HG03159 (cell line): ENCODE measurements at regions not wholly inside any gene's neighbourhood (a gene's known extent, or its start where the extent isn't known, plus 50 kb on each side); places are given as distances from the start of the nearest gene placed in this dataset.

Experiments
- ATAC-seq: cut with Tn5 transposase; IDR thresholded peaks from one replicate; pipeline ENCODE4 v1.9.1; 2021; ENCODE audit warnings: mild to moderate bottlenecking, moderate library complexity; ENCODE audit not compliant: unreplicated experiment

- no peak for ATAC-seq
Measured at GRCh38 chr10:129075927-129076326, 391.1 kb upstream of the MGMT start.

GRCh38 chr10:129078346-129078745 is 388.7 kb upstream of the MGMT start:
- no peak for ATAC-seq

- ATAC-seq, result no peak
Measured at GRCh38 chr10:129078746-129079145, 388.3 kb upstream of the MGMT start.

GRCh38 chr10:129079705-129080104 is 387.3 kb upstream of the MGMT start:
- ATAC-seq, result no peak

- no peak for ATAC-seq
Measured at GRCh38 chr10:129085811-129086210, 381.2 kb upstream of the MGMT start.

GRCh38 chr10:129089341-129089740 is 377.7 kb upstream of the MGMT start:
- ATAC-seq, result no peak

GRCh38 chr10:129090165-129090564 is 376.9 kb upstream of the MGMT start:
- no peak for ATAC-seq

GRCh38 chr10:129090618-129091366 is 376.2 kb upstream of the MGMT start:
- no peak for ATAC-seq

- no peak for ATAC-seq
Measured at GRCh38 chr10:129093641-129094040, 373.4 kb upstream of the MGMT start.

GRCh38 chr10:129094233-129094632 is 372.8 kb upstream of the MGMT start:
- ATAC-seq, result no peak

GRCh38 chr10:129094861-129095260 is 372.2 kb upstream of the MGMT start:
- ATAC-seq, result no peak

GRCh38 chr10:129095680-129096064 is 371.4 kb upstream of the MGMT start:
- ATAC-seq, result no peak

- ATAC-seq, result no peak
Measured at GRCh38 chr10:129096065-129096984, 370.7 kb upstream of the MGMT start.

- no peak for ATAC-seq
Measured at GRCh38 chr10:129097776-129098330, 369.2 kb upstream of the MGMT start.

- no peak for ATAC-seq
Measured at GRCh38 chr10:129098517-129098916, 368.5 kb upstream of the MGMT start.

- ATAC-seq, result no peak
Measured at GRCh38 chr10:129099486-129099885, 367.6 kb upstream of the MGMT start.

- ATAC-seq, result no peak
Measured at GRCh38 chr10:129099992-129100391, 367.0 kb upstream of the MGMT start.

- ATAC-seq, result no peak
Measured at GRCh38 chr10:129101232-129101980, 365.6 kb upstream of the MGMT start.

GRCh38 chr10:129102906-129103693 is 363.9 kb upstream of the MGMT start:
- ATAC-seq, result no peak
